DMS79 treated with DMSO at 0.1 percent for 48 hours (cell line): ENCODE measurements at regions not wholly inside any gene's neighbourhood (a gene's known extent, or its start where the extent isn't known, plus 50 kb on each side); places are given as distances from the start of the nearest gene placed in this dataset.
A peak's percentile ranks its signal among the peaks of the same experiment; 100 is the strongest.
"Not testable (repeated sequence)": the region's sequence is repeated elsewhere in the genome, so short reads cannot be mapped to it uniquely, and the experiment has no call there.

Experiments used
- DNase-seq: peaks from one replicate; lab custom pipeline; 2025; lab: John Stamatoyannopoulos, UW

- no peak for DNase-seq
Observed at GRCh38 chr2:38243186-38243880, 133.7 kb downstream of the ATL2 start.

- DNase-seq: no peak
Observed at GRCh38 chr2:38239452-38239851, 137.6 kb downstream of the ATL2 start.

- not testable (repeated sequence) for DNase-seq
Observed at GRCh38 chr2:38238705-38239104, 138.4 kb downstream of the ATL2 start.

GRCh38 chr2:38237311-38237710, 139.8 kb downstream of the ATL2 start:
- DNase-seq: no peak

- DNase-seq: no peak
Observed at GRCh38 chr2:38233231-38233983, 143.7 kb downstream of the ATL2 start.

- no peak for DNase-seq
Observed at GRCh38 chr2:38232454-38232853, 144.6 kb downstream of the ATL2 start.

GRCh38 chr2:38230756-38231155, 146.3 kb downstream of the ATL2 start:
- no peak for DNase-seq

GRCh38 chr2:38228753-38229152, 148.3 kb downstream of the ATL2 start:
- DNase-seq: no peak

GRCh38 chr2:38224821-38225437, 149.0 kb upstream of the CYP1B1 start:
- no peak for DNase-seq

- DNase-seq: no peak
Observed at GRCh38 chr2:38224181-38224580, 148.2 kb upstream of the CYP1B1 start.

- no peak for DNase-seq
Observed at GRCh38 chr2:38223256-38223655, 147.3 kb upstream of the CYP1B1 start.

GRCh38 chr2:38220164-38220563, 144.2 kb upstream of the CYP1B1 start:
- no peak for DNase-seq

GRCh38 chr2:38218995-38219394, 143.0 kb upstream of the CYP1B1 start:
- DNase-seq: no peak

GRCh38 chr2:38218591-38218991, 142.6 kb upstream of the CYP1B1 start:
- DNase-seq: no peak

GRCh38 chr2:38217401-38218188, 141.6 kb upstream of the CYP1B1 start:
- DNase-seq: no peak

- no peak for DNase-seq
Observed at GRCh38 chr2:38216886-38217285, 140.9 kb upstream of the CYP1B1 start.

GRCh38 chr2:38215993-38216392, 140.0 kb upstream of the CYP1B1 start:
- no peak for DNase-seq

GRCh38 chr2:38215522-38215921, 139.6 kb upstream of the CYP1B1 start:
- DNase-seq: no peak

- DNase-seq: peak; percentile 21
Observed at GRCh38 chr2:38214209-38214717, 138.3 kb upstream of the CYP1B1 start.

GRCh38 chr2:38213619-38214167, 137.7 kb upstream of the CYP1B1 start:
- no peak for DNase-seq

GRCh38 chr2:38212312-38212711, 136.4 kb upstream of the CYP1B1 start:
- no peak for DNase-seq

- no peak for DNase-seq
Observed at GRCh38 chr2:38207168-38207567, 131.2 kb upstream of the CYP1B1 start.
